NCI-H2107 (cell line): ENCODE measurements at regions not wholly inside any gene's neighbourhood (a gene's known extent, or its start where the extent isn't known, plus 50 kb on each side); places are given as distances from the start of the nearest gene placed in this dataset.

Experiments used
- DNase-seq: peaks from one replicate; lab custom pipeline; 2025; lab: John Stamatoyannopoulos, UW

GRCh38 chr5:88144219-88145001, 124.2 kb downstream of the TMEM161B start:
- no peak for DNase-seq

GRCh38 chr5:88143693-88144218, 124.9 kb downstream of the TMEM161B start:
- DNase-seq = no peak

- DNase-seq = no peak
Measured at GRCh38 chr5:88142886-88143692, 125.6 kb downstream of the TMEM161B start.

- DNase-seq = no peak
Measured at GRCh38 chr5:88142636-88142885, 126.1 kb downstream of the TMEM161B start.

- DNase-seq = peak; percentile 70
Measured at GRCh38 chr5:88140856-88141752, 127.5 kb downstream of the TMEM161B start.

GRCh38 chr5:88140396-88140855, 128.2 kb downstream of the TMEM161B start:
- DNase-seq = no peak

GRCh38 chr5:88130211-88130815, 138.3 kb downstream of the TMEM161B start:
- DNase-seq = no peak

- no peak for DNase-seq
Measured at GRCh38 chr5:88128813-88129212, 139.8 kb downstream of the TMEM161B start.

GRCh38 chr5:88119535-88120125, 149.0 kb downstream of the TMEM161B start:
- no peak for DNase-seq

- DNase-seq = no peak
Measured at GRCh38 chr5:88118179-88118578, 150.5 kb downstream of the TMEM161B start.

- no peak for DNase-seq
Measured at GRCh38 chr5:88117546-88117945, 151.1 kb downstream of the TMEM161B start.

- no peak for DNase-seq
Measured at GRCh38 chr5:88116396-88116795, 152.2 kb downstream of the TMEM161B start.

GRCh38 chr5:88115211-88115610, 153.4 kb downstream of the TMEM161B start:
- no peak for DNase-seq

GRCh38 chr5:88113429-88113828, 155.2 kb downstream of the TMEM161B start:
- no peak for DNase-seq

GRCh38 chr5:88109818-88110217, 158.8 kb downstream of the TMEM161B start:
- DNase-seq = no peak

- DNase-seq = no peak
Measured at GRCh38 chr5:88108490-88109279, 160.0 kb downstream of the TMEM161B start.

- no peak for DNase-seq
Measured at GRCh38 chr5:88094906-88095496, 173.6 kb downstream of the TMEM161B start.

- DNase-seq = no peak
Measured at GRCh38 chr5:88094403-88094802, 174.2 kb downstream of the TMEM161B start.

GRCh38 chr5:88093765-88094164, 174.9 kb downstream of the TMEM161B start:
- DNase-seq = no peak

- no peak for DNase-seq
Measured at GRCh38 chr5:88092958-88093605, 175.6 kb downstream of the TMEM161B start.
